ENCODE measurements at regions not wholly inside any gene's neighbourhood (a gene's known extent, or its start where the extent isn't known, plus 50 kb on each side); places are given as distances from the start of the nearest gene placed in this dataset.

DNA sequence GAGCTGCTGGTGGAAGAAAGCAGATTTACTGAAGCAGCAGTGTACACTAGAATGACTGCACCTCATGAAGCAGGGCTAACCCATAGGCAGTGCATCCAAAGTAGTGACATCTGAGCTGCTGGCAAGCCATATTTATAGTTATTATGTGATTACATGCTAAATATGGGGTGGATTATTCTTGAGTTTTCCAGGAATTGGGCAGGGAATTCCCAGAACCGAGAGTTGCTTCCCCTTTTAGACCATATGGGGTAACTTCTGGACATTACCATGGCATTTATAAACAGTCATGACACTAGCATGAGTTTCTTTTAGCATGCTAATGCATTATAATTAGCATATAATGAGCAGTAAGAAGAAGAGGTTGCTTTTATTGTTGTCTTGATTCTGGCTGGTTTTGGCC is 665.8 kb upstream of the POU3F4 start:
- TF ChIP-seq, protein P1, sequence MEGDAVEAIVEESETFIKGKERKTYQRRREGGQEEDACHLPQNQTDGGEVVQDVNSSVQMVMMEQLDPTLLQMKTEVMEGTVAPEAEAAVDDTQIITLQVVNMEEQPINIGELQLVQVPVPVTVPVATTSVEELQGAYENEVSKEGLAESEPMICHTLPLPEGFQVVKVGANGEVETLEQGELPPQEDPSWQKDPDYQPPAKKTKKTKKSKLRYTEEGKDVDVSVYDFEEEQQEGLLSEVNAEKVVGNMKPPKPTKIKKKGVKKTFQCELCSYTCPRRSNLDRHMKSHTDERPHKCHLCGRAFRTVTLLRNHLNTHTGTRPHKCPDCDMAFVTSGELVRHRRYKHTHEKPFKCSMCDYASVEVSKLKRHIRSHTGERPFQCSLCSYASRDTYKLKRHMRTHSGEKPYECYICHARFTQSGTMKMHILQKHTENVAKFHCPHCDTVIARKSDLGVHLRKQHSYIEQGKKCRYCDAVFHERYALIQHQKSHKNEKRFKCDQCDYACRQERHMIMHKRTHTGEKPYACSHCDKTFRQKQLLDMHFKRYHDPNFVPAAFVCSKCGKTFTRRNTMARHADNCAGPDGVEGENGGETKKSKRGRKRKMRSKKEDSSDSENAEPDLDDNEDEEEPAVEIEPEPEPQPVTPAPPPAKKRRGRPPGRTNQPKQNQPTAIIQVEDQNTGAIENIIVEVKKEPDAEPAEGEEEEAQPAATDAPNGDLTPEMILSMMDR (IDR thresholded peaks at IDR 0.05): no peak
- no peak for TF ChIP-seq POLR2A (IDR thresholded peaks at IDR 0.05)
